ENCODE measurements at regions not wholly inside any gene's neighbourhood (a gene's known extent, or its start where the extent isn't known, plus 50 kb on each side); places are given as distances from the start of the nearest gene placed in this dataset.

DNA sequence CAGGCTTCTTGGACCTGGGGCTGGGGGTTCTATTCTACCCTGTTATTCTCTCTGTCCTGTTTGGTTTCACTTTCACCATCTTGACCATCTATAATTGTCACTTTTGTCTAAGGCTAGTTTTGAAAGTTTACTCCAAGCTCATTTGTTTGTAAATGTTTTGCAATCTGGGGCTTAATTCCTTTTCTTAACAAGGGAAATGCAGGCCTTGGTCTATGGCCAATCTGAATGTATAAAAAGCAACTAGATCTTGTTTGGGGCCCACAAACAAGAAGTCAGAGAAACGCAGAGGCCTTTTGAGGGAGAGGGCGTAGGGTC lies 86.3 kb upstream of the PREP start:
- TF ChIP-seq POLR2A (IDR thresholded peaks at IDR 0.05): no peak
- TF ChIP-seq, protein P1, sequence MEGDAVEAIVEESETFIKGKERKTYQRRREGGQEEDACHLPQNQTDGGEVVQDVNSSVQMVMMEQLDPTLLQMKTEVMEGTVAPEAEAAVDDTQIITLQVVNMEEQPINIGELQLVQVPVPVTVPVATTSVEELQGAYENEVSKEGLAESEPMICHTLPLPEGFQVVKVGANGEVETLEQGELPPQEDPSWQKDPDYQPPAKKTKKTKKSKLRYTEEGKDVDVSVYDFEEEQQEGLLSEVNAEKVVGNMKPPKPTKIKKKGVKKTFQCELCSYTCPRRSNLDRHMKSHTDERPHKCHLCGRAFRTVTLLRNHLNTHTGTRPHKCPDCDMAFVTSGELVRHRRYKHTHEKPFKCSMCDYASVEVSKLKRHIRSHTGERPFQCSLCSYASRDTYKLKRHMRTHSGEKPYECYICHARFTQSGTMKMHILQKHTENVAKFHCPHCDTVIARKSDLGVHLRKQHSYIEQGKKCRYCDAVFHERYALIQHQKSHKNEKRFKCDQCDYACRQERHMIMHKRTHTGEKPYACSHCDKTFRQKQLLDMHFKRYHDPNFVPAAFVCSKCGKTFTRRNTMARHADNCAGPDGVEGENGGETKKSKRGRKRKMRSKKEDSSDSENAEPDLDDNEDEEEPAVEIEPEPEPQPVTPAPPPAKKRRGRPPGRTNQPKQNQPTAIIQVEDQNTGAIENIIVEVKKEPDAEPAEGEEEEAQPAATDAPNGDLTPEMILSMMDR (IDR thresholded peaks at IDR 0.05): no peak
